Breast epithelium (tissue), 4 donors: ENCODE measurements at regions not wholly inside any gene's neighbourhood (a gene's known extent, or its start where the extent isn't known, plus 50 kb on each side); places are given as distances from the start of the nearest gene placed in this dataset.

ENCODE experiments used
- DNase-seq, 2 donors: peaks; one replicate each; pipeline ENCODE4 v3.0.0-alpha.2; 2019; ENCODE audit warnings: low spot score in 2 of 2
- H3K27ac ChIP-seq, 2 donors: fragments of 200-600 bp; sonication (generic) in 1 of 2; one replicate each; pipeline ENCODE4 v1.5.1; 2016 to 2019; ENCODE audit warnings: mild to moderate bottlenecking in 1 of 2
- H3K27me3 ChIP-seq, 2 donors: fragments of 200-600 bp; sonication (generic) in 1 of 2; one replicate each; pipeline versions ENCODE4 v1.5.1 to v1.6.0; 2017 to 2019; ENCODE audit warnings: control low read depth in 1 of 2, mild to moderate bottlenecking in 1 of 2
- H3K36me3 ChIP-seq: fragments of 200-600 bp; one replicate; pipeline ENCODE4 v1.5.1; 2019
- H3K4me1 ChIP-seq, 2 donors: fragments of 200-600 bp; sonication (generic); one replicate each; pipeline ENCODE4 v1.5.1; 2016 to 2019; ENCODE audit warnings: control low read depth in 1 of 2
- H3K4me3 ChIP-seq, 3 donors: fragments of 200-600 bp; sonication (generic); 1 replicate in 2 of 3; 2 replicates in 1 of 3; pipeline ENCODE4 v1.5.1; 2016 to 2019; ENCODE audit warnings: mild to moderate bottlenecking in 3 of 3, moderate library complexity in 2 of 3
- H3K9me3 ChIP-seq, 2 donors: fragments of 200-600 bp; sonication (generic) in 1 of 2; one replicate each; pipeline ENCODE4 v1.5.1; 2016 to 2019; ENCODE audit warnings: control low read depth in 1 of 2
- CTCF ChIP-seq, 3 donors: fragments of 450-650 bp; IDR thresholded peaks; one replicate each; pipeline ENCODE4 v1.5.1; 2016 to 2017; ENCODE audit warnings: antibody characterized with exemption in 3 of 3, mild to moderate bottlenecking in 3 of 3, moderate library complexity in 3 of 3
- POLR2A ChIP-seq: fragments of 450-650 bp; IDR thresholded peaks from one replicate; pipeline ENCODE4 v1.6.1; 2016; ENCODE audit warnings: antibody characterized with exemption, mild to moderate bottlenecking, moderate library complexity
- POLR2AphosphoS5 ChIP-seq, 3 donors: sonication (generic); formaldehyde crosslinking; IDR thresholded peaks; one replicate each; pipeline ENCODE4 v1.6.1; 2017; ENCODE audit warnings: antibody characterized with exemption in 3 of 3
- intact Hi-C: fragments of 100-400 bp; cut with DNase I; formaldehyde crosslinking; loops from one replicate; pipeline ENCODE4 v1.15.1; 2023; ENCODE audit warnings: low total_unique reads

- no peaks in the 10 kb centered on the region for H3K27me3 ChIP-seq
- no peaks in the 10 kb centered on the region for H3K36me3 ChIP-seq
- DNase-seq = no peak
- no peaks in the 10 kb centered on the region for H3K9me3 ChIP-seq
- intact Hi-C loops = loop anchor here (5.0 kb wide), 1 partner anchor 442 kb away; no protein-coding TSS in a partner anchor
- no peak for TF ChIP-seq POLR2AphosphoS5 (IDR thresholded peaks at IDR 0.05)
- no peak for TF ChIP-seq CTCF (IDR thresholded peaks at IDR 0.05)
- TF ChIP-seq POLR2A = no peak
- H3K27ac ChIP-seq = no peak overlapping the region
- H3K4me3 ChIP-seq = no peak overlapping the region
- H3K4me1 ChIP-seq = no peaks in the 10 kb centered on the region
These were observed 135.8 kb upstream of the GPC1 start for GRCh38 chr2:240299710-240300068.

- DNase-seq = no peak
- Histone ChIP-seq H3K36me3 (no peaks in the 10 kb centered on the region), H3K27ac (no peak overlapping the region), H3K9me3 (no peaks in the 10 kb centered on the region), H3K4me3 (no peak overlapping the region), H3K4me1 (no peaks in the 10 kb centered on the region), H3K27me3 (no peaks in the 10 kb centered on the region)
- intact Hi-C loops = no loop called here
- TF ChIP-seq POLR2A (no peak), POLR2AphosphoS5 (IDR thresholded peaks at IDR 0.05) (no peak), CTCF (IDR thresholded peaks at IDR 0.05) (no peak)
These were observed 135.1 kb upstream of the GPC1 start for GRCh38 chr2:240300261-240300821.

GRCh38 chr2:240300840-240301239 is 134.6 kb upstream of the GPC1 start:
- Histone ChIP-seq H3K27ac (no peak overlapping the region), H3K36me3 (no peaks in the 10 kb centered on the region), H3K9me3 (no peaks in the 10 kb centered on the region), H3K4me1 (no peaks in the 10 kb centered on the region), H3K4me3 (no peak overlapping the region), H3K27me3 (no peaks in the 10 kb centered on the region)
- TF ChIP-seq CTCF (IDR thresholded peaks at IDR 0.05) (no peak), POLR2AphosphoS5 (IDR thresholded peaks at IDR 0.05) (no peak), POLR2A (no peak)
- no peak for DNase-seq
- intact Hi-C loops = no loop called here

- intact Hi-C loops = no loop called here
- Histone ChIP-seq H3K4me3 (no peak overlapping the region), H3K36me3 (no peaks in the 10 kb centered on the region), H3K9me3 (no peaks in the 10 kb centered on the region), H3K27me3 (no peaks in the 10 kb centered on the region), H3K27ac (no peak overlapping the region), H3K4me1 (no peaks in the 10 kb centered on the region)
- DNase-seq = peak in 1 of 2 donors; percentile 27
- TF ChIP-seq POLR2AphosphoS5 (IDR thresholded peaks at IDR 0.05) = no peak
- TF ChIP-seq CTCF (IDR thresholded peaks at IDR 0.05) = no peak
- no peak for TF ChIP-seq POLR2A
These were observed 134.1 kb upstream of the GPC1 start for GRCh38 chr2:240301256-240301795.

GRCh38 chr2:240302041-240302440 is 133.4 kb upstream of the GPC1 start:
- no peak for DNase-seq
- H3K27ac ChIP-seq = no peak overlapping the region
- H3K27me3 ChIP-seq = no peaks in the 10 kb centered on the region
- no peak overlapping the region for H3K4me3 ChIP-seq
- H3K4me1 ChIP-seq = no peaks in the 10 kb centered on the region
- no peaks in the 10 kb centered on the region for H3K9me3 ChIP-seq
- intact Hi-C loops = no loop called here
- TF ChIP-seq POLR2A (no peak), CTCF (IDR thresholded peaks at IDR 0.05) (no peak), POLR2AphosphoS5 (IDR thresholded peaks at IDR 0.05) (no peak)
- no peaks in the 10 kb centered on the region for H3K36me3 ChIP-seq
